22Rv1 (cell line): ENCODE measurements at regions not wholly inside any gene's neighbourhood (a gene's known extent, or its start where the extent isn't known, plus 50 kb on each side); places are given as distances from the start of the nearest gene placed in this dataset.

Experiments
- H3K27ac ChIP-seq: fragments of 450-650 bp; 2 replicates; pipeline ENCODE4 v1.5.1; 2017
- ZFX ChIP-seq: fragments of 450-650 bp; IDR thresholded peaks from 2 replicates; pipeline ENCODE4 v1.6.1; 2017; ENCODE audit warnings: antibody characterized with exemption, borderline replicate concordance
- TF ChIP-seq, protein P1 (sequence below): fragments of 450-650 bp; IDR thresholded peaks from 2 replicates; pipeline ENCODE4 v1.5.1; 2017; ENCODE audit warnings: mild to moderate bottlenecking

DNA sequence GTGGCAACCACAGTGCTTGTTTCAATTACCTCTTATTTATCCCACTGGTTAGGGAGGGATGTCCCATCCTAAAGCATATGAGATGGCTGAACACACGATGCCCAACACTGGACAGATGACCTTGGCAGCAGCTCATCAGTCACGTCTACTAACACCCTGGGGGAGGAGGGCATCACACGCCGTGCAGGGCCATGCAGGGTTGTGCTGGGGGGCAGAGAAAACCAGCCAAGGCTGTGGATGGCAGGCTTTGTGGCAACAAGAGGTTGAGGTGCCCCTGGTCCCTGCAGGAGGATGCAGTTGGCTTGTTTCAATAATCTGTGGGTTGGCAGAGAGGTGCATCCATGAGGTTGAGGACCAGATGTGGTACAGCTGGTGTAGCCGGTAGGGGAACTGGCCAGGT, 293.7 kb upstream of the SULF2 start:
- H3K27ac ChIP-seq, result no peak overlapping the region
- TF ChIP-seq, protein P1, sequence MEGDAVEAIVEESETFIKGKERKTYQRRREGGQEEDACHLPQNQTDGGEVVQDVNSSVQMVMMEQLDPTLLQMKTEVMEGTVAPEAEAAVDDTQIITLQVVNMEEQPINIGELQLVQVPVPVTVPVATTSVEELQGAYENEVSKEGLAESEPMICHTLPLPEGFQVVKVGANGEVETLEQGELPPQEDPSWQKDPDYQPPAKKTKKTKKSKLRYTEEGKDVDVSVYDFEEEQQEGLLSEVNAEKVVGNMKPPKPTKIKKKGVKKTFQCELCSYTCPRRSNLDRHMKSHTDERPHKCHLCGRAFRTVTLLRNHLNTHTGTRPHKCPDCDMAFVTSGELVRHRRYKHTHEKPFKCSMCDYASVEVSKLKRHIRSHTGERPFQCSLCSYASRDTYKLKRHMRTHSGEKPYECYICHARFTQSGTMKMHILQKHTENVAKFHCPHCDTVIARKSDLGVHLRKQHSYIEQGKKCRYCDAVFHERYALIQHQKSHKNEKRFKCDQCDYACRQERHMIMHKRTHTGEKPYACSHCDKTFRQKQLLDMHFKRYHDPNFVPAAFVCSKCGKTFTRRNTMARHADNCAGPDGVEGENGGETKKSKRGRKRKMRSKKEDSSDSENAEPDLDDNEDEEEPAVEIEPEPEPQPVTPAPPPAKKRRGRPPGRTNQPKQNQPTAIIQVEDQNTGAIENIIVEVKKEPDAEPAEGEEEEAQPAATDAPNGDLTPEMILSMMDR, result no peak
- no peak for TF ChIP-seq ZFX

DNA sequence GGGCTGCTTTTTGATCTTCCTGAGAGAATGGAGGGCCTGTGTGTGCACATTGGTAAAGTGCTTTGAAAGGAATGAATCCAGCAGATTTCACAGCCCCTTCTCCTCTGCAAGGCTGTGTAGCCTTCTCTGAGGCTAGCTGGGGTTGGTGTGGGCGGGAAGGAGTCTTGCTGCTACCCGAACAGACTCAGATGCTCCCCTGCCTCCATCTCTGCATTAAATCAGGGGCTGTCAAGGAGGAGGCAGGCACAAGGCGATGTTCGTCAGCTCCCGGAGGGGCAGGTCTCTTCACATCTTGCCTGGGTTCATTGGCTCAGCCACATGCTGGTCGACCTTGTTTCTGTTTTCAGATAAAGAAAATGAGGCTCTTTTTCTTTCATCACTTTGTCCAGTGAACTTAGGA, 291.5 kb upstream of the SULF2 start:
- no peak overlapping the region for H3K27ac ChIP-seq
- no peak for TF ChIP-seq ZFX
- TF ChIP-seq, protein P1, result no peak

DNA sequence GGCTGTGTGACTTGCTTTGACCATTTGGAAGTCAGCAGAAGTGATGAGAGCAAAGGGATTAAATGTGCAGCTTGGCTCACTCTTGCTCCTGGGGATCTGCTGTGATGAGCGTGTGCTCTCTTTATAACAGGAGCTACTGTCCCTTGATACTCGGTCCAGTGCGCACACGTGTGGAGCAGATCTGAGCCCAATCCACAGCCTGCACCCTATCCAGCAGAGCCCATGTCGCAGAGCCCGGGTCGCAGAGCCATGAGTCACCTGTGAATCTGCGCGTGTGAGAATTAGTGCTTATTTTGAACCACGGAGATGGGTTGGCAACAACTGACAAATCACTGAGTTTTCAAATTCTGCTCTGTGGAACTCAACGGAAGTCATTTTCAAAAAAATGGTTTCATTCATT, 291.0 kb upstream of the SULF2 start:
- TF ChIP-seq, protein P1, result no peak
- TF ChIP-seq ZFX, result no peak
- H3K27ac ChIP-seq, result no peak overlapping the region

DNA sequence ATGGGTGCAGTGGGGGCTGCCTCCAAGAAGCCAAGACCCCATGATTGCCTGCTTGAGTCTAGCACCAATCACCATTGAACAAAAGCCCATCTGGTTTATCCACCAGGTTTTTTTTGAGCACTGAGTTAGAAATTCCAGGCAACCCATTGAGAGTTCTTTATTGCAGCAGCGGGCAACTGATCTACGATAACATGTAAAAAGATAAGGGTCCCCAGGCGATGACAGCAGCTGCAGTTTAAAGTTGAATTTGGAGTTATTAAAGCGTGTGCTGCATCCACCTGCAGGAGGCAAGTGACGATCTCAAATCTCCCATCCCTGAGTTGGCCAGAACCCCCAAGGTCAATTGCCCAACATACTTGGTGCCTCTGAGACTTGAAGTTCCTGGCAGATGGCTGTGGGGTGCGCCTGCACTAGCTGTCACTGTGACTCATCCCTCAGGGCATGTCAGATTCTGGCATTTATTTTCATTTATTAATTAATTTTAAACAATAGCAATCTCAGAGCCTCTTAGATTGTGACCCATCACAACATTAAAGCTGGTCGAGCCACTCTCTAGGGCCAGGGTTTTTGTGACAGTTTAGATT, 290.4 kb upstream of the SULF2 start:
- TF ChIP-seq, protein P1, result no peak
- H3K27ac ChIP-seq, result no peak overlapping the region

DNA sequence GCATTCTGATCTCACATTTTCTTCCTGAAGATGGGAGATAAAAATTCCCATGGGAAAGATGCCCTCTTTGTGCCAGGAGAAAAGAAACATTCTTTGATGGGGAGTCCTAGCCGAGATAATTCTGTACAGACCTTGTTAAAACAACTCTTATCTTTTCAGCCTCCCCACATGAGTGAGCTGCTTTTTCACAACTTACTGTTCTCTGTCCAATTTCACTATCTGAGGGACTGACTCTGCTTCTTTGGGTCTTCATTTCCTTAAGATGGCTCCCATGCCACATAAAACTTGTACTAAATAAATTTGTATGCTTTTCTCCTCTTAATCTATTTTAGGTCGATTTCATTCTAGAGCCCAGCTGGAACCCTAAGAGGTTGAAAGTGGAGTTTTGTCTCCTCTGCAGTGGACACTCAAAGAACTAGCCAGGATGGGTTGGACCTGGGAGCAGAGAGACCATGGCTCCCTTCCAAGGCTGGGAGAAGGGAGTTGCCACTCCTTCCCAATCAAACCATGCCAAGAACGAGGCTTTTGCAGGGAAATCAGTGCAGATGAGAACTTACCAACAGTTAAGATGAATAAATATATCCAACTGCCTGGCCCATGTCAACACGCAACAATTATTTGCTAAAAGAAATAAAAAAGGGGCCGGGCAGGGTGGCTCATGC, 285.8 kb upstream of the SULF2 start:
- TF ChIP-seq, protein P1, result no peak
- TF ChIP-seq ZFX, result no peak
- H3K27ac ChIP-seq, result no peak overlapping the region

DNA sequence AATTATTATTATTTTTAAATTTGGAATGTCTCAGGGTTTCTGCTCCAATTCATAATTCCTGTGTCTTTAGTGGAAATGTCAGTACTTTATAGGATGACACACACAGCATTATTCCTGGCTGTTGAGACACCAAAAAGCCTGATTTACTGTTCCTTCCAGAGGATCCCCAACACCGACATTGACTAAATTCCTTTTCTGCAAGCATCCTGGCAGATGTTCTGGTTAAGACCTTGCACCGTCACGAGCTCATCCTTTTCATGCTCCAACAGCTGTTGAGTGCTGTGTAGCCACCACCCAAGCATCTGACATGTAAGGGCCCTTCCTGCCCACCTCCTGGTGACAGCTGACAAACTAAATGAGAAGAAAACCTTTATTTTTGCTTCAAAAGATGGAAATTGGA, 284.3 kb upstream of the SULF2 start:
- H3K27ac ChIP-seq, result no peak overlapping the region
- TF ChIP-seq, protein P1, result no peak
- TF ChIP-seq ZFX, result no peak

DNA sequence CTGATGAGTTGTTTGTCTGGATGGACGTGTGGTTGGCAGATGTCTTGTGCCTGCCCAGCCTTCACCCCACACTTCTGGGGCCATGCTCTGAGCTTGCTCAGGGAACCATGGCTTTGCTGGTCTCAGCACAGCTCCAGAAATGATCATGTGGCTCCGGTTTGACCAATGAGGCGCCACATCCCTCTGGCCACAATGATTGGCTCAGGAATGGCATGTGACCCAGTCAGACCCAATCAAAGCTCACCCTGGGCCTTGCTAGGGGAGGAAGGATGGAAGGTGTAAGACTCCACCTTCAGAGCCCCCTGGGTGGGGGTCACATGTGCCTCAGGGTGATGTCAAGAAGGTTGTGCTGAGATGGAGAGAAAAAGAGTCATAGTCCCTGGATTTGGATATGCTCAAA, 281.6 kb upstream of the SULF2 start:
- no peak overlapping the region for H3K27ac ChIP-seq
- TF ChIP-seq ZFX, result no peak
- TF ChIP-seq, protein P1, result no peak
